GM06990 (cell line): ENCODE measurements at regions not wholly inside any gene's neighbourhood (a gene's known extent, or its start where the extent isn't known, plus 50 kb on each side); places are given as distances from the start of the nearest gene placed in this dataset.

Experiments used
- DNase-seq: peaks from one replicate; pipeline ENCODE4 v3.0.0-alpha.2; 2011; ENCODE audit not compliant: insufficient read length; ENCODE audit errors: extremely low read depth
- H3K27me3 ChIP-seq: replicated peaks from 2 replicates; pipeline ENCODE4 v1.6.0; 2011; ENCODE audit warnings: low read length; ENCODE audit not compliant: control insufficient read depth, insufficient read depth
- H3K36me3 ChIP-seq: 2 replicates; pipeline ENCODE4 v1.5.1; 2011; ENCODE audit warnings: low read length; ENCODE audit not compliant: control insufficient read depth, insufficient read depth
- H3K4me3 ChIP-seq: replicated peaks from 2 replicates; pipeline ENCODE4 v1.5.1; 2011; ENCODE audit warnings: low read depth, mild to moderate bottlenecking, control low read depth, low read length
- CTCF ChIP-seq: IDR thresholded peaks from 2 replicates; pipeline ENCODE4 v1.5.1; 2011; ENCODE audit warnings: low read length, control low read depth, mild to moderate bottlenecking, inconsistent platforms; ENCODE audit not compliant: insufficient read depth, poor library complexity, severe bottlenecking

- Histone ChIP-seq H3K27me3 (no peaks in the 10 kb centered on the region), H3K4me3 (no peak overlapping the region), H3K36me3 (no peaks in the 10 kb centered on the region)
- TF ChIP-seq CTCF = no peak
- no peak for DNase-seq
Observed at GRCh38 chr3:159845737-159846136, 142.9 kb upstream of the IL12A start.

GRCh38 chr3:159846255-159846654 lies 142.4 kb upstream of the IL12A start:
- no peak for DNase-seq
- Histone ChIP-seq H3K4me3 (no peak overlapping the region), H3K36me3 (no peaks in the 10 kb centered on the region), H3K27me3 (no peaks in the 10 kb centered on the region)
- TF ChIP-seq CTCF = no peak

DNA sequence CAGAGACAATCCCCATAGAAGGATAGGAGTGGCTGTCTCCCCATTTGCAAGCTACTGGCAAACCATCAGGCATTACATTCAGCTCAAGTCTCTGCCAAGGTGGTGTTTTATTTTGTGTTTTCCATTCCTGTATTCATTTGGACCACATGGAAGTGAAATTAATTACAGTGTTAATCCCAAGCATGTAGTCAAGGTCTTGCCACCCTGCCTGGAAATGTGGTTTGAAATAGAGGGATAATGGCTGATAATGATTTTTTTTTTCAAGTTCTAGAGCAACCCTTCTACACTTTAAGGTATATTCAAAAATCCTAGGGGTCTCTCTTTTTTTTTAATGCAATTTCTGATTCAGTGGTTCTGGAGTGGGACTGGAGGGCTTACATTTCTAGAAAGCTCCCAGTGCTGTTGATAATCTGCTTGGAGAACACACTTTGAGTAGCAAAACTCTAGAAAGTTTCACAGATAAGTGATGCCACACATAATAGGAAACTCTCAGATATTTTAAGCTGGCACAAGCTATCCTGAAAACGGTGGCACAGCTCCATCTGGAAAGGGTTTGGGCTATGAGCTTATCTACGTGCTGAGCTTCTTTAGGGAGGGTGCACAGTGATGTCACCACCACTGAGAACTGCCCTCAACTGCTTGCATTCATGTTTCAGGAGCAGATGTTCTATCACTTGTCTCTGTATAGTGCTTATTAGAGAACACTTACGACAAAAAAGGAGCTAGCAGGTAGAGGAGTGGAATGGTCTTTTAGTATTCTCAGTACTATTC lies 140.1 kb upstream of the IL12A start:
- Histone ChIP-seq H3K4me3 (no peak overlapping the region), H3K27me3 (no peaks in the 10 kb centered on the region), H3K36me3 (no peaks in the 10 kb centered on the region)
- no peak for DNase-seq
- TF ChIP-seq CTCF = no peak

- no peaks in the 10 kb centered on the region for H3K27me3 ChIP-seq
- H3K4me3 ChIP-seq = no peak overlapping the region
- no peak for DNase-seq
- no peaks in the 10 kb centered on the region for H3K36me3 ChIP-seq
- TF ChIP-seq CTCF = no peak
Observed at GRCh38 chr3:159850481-159850880, 138.2 kb upstream of the IL12A start.

DNA sequence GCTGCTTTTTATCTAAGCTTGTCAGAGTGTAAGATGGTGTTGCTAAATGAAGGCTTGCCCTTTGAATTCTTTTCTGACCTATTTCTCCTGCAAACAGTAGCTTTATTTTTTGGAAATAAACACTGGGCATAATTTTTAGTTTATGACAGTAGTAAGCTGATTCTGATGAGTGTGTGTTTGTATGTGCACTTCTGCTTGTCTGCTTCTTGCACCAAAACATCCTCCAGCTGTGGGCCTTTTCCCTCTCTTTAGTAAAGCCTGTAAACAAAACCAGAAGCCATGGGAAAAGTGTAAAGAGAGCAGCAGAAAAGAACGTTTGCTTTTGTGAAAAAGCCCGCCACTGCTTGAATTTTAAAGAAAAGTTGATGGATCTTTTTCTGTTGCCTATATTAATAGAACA lies 136.4 kb upstream of the IL12A start:
- DNase-seq = no peak
- H3K36me3 ChIP-seq = no peaks in the 10 kb centered on the region
- no peaks in the 10 kb centered on the region for H3K27me3 ChIP-seq
- no peak for TF ChIP-seq CTCF
- no peak overlapping the region for H3K4me3 ChIP-seq
